ENCODE measurements at regions not wholly inside any gene's neighbourhood (a gene's known extent, or its start where the extent isn't known, plus 50 kb on each side); places are given as distances from the start of the nearest gene placed in this dataset.

DNA sequence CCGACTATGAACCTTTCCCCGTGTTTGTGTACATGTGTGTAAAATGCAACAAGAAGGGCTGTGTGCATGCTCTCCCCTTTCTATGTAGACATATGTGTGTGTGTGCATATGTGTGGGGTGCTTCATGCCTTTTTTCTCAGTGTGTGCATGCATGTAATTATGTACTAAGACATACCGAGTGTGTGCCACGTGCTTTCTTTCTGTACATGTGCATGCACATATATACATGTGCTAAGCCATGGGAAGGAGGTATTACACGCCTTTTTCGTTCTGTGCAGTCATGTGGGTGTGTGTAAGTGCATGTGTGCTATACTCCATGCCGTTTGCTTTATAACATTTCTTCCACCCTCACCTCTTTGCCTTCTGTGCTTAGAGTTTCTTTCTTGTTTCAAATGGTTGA, 544.3 kb downstream of the TNS3 start:
- H3K4me3 ChIP-seq (replicated peaks; ENCODE audit: low read depth, low read length) = no peak overlapping the region
- TF ChIP-seq, protein P1, sequence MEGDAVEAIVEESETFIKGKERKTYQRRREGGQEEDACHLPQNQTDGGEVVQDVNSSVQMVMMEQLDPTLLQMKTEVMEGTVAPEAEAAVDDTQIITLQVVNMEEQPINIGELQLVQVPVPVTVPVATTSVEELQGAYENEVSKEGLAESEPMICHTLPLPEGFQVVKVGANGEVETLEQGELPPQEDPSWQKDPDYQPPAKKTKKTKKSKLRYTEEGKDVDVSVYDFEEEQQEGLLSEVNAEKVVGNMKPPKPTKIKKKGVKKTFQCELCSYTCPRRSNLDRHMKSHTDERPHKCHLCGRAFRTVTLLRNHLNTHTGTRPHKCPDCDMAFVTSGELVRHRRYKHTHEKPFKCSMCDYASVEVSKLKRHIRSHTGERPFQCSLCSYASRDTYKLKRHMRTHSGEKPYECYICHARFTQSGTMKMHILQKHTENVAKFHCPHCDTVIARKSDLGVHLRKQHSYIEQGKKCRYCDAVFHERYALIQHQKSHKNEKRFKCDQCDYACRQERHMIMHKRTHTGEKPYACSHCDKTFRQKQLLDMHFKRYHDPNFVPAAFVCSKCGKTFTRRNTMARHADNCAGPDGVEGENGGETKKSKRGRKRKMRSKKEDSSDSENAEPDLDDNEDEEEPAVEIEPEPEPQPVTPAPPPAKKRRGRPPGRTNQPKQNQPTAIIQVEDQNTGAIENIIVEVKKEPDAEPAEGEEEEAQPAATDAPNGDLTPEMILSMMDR (IDR thresholded peaks at IDR 0.05; ENCODE audit: low read depth, low read length, missing control alignments) = no peak
- no peak for DNase-seq (ENCODE audit: extremely low read depth, low read depth)

DNA sequence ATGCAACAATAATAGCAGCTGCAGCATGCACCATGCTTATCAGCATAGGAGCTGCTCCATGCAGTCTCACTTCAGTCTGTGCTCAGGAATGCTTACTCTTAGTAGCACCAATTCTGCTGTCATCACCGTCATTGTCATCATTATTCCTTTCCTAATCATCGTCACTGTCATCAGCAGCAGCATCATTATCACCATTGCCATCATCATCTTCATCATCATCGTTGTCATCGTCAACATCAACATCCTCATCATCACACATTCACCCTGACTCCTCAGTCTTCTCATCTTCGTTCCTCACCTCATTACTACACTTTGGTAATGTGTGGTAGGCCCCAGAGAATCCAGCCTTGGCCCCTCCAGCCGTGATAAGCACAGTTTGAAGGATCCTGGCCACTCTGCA, 545.0 kb downstream of the TNS3 start:
- H3K4me3 ChIP-seq (replicated peaks; ENCODE audit: low read depth, low read length) = no peak overlapping the region
- no peak for DNase-seq (ENCODE audit: extremely low read depth, low read depth)
- TF ChIP-seq, protein P1 (IDR thresholded peaks at IDR 0.05; ENCODE audit: low read depth, low read length, missing control alignments) = no peak

DNA sequence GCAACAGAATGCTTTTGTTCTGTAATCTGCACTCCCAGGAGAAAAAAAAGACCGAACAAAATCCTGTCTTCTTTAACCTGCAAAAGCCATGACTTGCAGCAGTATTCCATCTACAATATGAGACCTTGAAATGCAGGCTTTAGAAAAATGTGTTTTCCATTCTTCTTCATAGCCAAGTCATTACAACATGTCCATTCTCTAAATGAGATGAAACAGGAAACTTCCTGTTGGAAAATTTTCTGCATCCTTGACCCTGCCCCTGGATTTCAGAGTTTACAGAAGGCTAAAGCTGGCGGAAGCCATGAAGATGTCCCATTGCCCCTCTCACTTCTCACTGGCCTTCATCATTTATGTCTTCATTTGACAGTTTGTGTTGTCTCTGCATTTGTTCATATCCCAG, 546.4 kb downstream of the TNS3 start:
- H3K4me3 ChIP-seq (replicated peaks; ENCODE audit: low read depth, low read length) = no peak overlapping the region
- TF ChIP-seq, protein P1 (IDR thresholded peaks at IDR 0.05; ENCODE audit: low read depth, low read length, missing control alignments) = no peak
- no peak for DNase-seq (ENCODE audit: extremely low read depth, low read depth)

DNA sequence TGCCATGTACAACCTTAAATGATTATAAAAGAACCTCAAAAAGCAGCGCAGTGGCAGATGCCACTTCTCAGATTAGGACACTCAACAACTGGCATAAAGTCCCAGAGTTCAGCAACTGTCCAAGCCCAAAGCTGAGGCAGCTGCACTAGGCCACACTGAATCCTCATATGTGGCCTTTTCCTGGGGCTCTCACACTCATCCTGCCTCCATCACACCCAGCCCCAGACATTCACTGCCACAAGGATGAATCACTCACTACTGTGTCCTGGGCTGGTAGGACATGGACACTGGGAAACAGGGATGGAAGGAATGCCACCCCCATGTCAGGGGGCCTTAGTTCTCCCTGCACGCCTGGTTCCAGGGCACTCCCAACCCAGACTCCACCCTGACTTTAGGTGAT, 547.7 kb downstream of the TNS3 start:
- TF ChIP-seq, protein P1 (IDR thresholded peaks at IDR 0.05; ENCODE audit: low read depth, low read length, missing control alignments) = no peak
- no peak for DNase-seq (ENCODE audit: extremely low read depth, low read depth)
- no peak overlapping the region for H3K4me3 ChIP-seq (replicated peaks; ENCODE audit: low read depth, low read length)

DNA sequence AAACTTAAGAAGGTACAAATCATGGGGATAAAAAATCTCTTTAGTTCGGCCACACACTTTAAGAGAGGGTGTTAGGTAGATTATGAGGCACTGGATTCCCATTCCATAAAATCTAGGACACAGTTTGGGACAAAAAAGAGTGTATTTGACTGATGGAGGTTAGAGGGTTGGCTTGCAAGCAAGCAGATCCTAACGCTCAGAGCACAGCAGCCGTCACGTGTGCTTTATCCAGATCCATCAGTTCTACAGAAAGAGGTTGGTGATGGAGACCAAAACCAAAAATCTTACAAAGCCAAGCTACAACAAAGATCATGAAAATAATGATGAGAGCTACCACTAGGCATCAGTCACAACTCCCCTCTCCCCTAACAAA, 549.4 kb downstream of the TNS3 start:
- TF ChIP-seq, protein P1 (IDR thresholded peaks at IDR 0.05; ENCODE audit: low read depth, low read length, missing control alignments) = no peak
- no peak for DNase-seq (ENCODE audit: extremely low read depth, low read depth)
- H3K4me3 ChIP-seq (replicated peaks; ENCODE audit: low read depth, low read length) = no peak overlapping the region

DNA sequence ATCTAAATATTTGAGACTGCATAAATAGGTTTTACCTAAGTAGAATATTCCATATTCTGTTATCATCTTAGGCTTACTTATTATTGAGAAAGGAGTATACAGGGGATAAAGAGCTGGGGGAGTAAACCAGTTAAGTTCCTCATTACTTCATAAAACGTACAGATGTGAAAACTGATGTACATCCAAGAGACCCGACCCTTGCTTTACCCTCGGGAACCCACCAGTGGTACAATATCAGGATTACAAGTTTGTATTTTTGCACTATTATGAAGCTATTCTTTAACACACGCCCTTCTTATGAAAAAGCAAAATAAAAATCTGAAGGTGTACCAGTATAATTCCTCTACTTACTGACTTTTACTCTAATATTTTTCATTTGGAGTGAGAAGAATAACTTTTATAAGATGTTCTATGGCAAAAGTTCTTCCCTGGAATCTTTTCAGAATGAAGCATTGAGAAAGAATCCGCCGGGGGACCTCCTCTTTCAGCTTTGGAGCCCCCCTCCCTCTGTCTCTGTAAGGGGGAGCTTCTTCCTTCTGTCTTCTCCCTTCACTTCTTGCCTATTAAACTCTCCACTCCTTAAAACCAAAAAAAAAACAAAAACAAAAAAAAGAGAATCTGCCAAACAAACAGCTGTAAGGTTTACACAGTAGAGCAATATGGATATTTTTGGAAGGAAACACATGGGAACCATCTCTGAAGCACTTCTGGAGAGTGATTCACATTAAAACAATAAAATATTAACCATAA, 550.0 kb downstream of the TNS3 start:
- TF ChIP-seq, protein P1 (IDR thresholded peaks at IDR 0.05; ENCODE audit: low read depth, low read length, missing control alignments) = no peak
- no peak for DNase-seq (ENCODE audit: extremely low read depth, low read depth)
- no peak overlapping the region for H3K4me3 ChIP-seq (replicated peaks; ENCODE audit: low read depth, low read length)

DNA sequence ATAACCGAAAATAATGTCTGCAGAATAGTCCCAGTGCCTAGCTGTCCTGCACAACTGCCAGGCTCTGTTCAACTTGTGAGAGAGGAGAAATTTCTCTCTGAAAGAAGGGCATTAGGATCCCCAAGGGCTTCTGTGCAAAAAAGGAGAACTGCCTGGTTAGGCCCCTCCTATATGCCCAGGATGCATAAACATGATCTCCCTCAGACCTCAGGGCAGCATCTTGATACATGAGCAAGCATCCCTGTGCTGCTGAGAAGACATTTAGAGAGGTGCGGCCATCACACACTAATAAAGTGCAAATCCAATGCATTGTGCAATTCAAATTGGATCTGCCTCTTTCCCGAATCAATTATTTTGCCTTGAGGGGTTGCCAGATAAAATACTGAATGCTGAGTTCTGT, 553.6 kb downstream of the TNS3 start:
- no peak for DNase-seq (ENCODE audit: extremely low read depth, low read depth)
- no peak overlapping the region for H3K4me3 ChIP-seq (replicated peaks; ENCODE audit: low read depth, low read length)
- TF ChIP-seq, protein P1 (IDR thresholded peaks at IDR 0.05; ENCODE audit: low read depth, low read length, missing control alignments) = no peak

All from HFF-Myc (cell line).